Lung (tissue), 11 donors: ENCODE measurements at regions not wholly inside any gene's neighbourhood (a gene's known extent, or its start where the extent isn't known, plus 50 kb on each side); places are given as distances from the start of the nearest gene placed in this dataset.

Source experiments
- ATAC-seq: fragments of 200-7000 bp; cut with Tn5 transposase; one replicate; pipeline ENCODE4 v1.9.1; 2020; ENCODE audit warnings: moderate number of reproducible peaks; ENCODE audit not compliant: insufficient read depth, low FRiP score
- DNase-seq, 3 donors: peaks; one replicate each; pipeline ENCODE4 v3.0.0-alpha.2; 2013 to 2017
- H3K27ac ChIP-seq, 2 donors: one replicate each; pipeline ENCODE4 v1.5.1; 2013; ENCODE audit warnings: mild to moderate bottlenecking in 2 of 2, moderate library complexity in 2 of 2, control low read depth in 1 of 2, inconsistent platforms in 1 of 2, low read depth in 1 of 2, low read length in 1 of 2
- H3K27me3 ChIP-seq, 3 donors: one replicate each; pipeline ENCODE4 v1.5.1; 2013; ENCODE audit warnings: low read length in 2 of 3; ENCODE audit not compliant: control insufficient read depth in 3 of 3, insufficient read depth in 3 of 3
- H3K36me3 ChIP-seq, 4 donors: one replicate each; pipeline ENCODE4 v1.5.1; 2013; ENCODE audit warnings: low read length in 4 of 4, mild to moderate bottlenecking in 1 of 4, moderate library complexity in 1 of 4; ENCODE audit not compliant: control insufficient read depth in 4 of 4, insufficient read depth in 4 of 4
- H3K4me1 ChIP-seq, 5 donors: one replicate each; pipeline ENCODE4 v1.5.1; 2013; ENCODE audit warnings: low read length in 5 of 5, mild to moderate bottlenecking in 2 of 5, moderate library complexity in 1 of 5; ENCODE audit not compliant: control insufficient read depth in 5 of 5, insufficient read depth in 5 of 5
- H3K4me3 ChIP-seq: one replicate; pipeline ENCODE4 v1.5.1; 2013; ENCODE audit warnings: mild to moderate bottlenecking, control low read depth, moderate library complexity
- H3K9ac ChIP-seq, 2 donors: one replicate each; pipeline ENCODE4 v1.5.1; 2013; ENCODE audit warnings: low read length in 2 of 2, control low read depth in 1 of 2; ENCODE audit not compliant: insufficient read depth in 1 of 2
- H3K9me3 ChIP-seq, 4 donors: one replicate each; pipeline ENCODE4 v1.5.1; 2013; ENCODE audit warnings: low read length in 3 of 4, mild to moderate bottlenecking in 1 of 4, moderate library complexity in 1 of 4; ENCODE audit not compliant: control insufficient read depth in 4 of 4, insufficient read depth in 3 of 4
- WGBS, 2 donors: extraction: QIAGEN DNeasy Blood & Tissue Kit; methylation state at CpG; one replicate each; pipeline ENCODE4 v1.1.7; 2013; 5-methylcytosine and 5-hydroxymethylcytosine counted together
- TF ChIP-seq, protein P1 (sequence below): IDR thresholded peaks from 2 replicates; pipeline ENCODE4 v1.5.1; 2012; ENCODE audit warnings: mild to moderate bottlenecking; ENCODE audit errors: control extremely low read depth, extremely low read depth
- donor health status: control.
- donor health status: control.
- donor health status: Bipolar disorder and iron deficiency.
- donor health status: healthy.
- donor health status: DM: yes; HTN: yes; CAD: no.

DNA sequence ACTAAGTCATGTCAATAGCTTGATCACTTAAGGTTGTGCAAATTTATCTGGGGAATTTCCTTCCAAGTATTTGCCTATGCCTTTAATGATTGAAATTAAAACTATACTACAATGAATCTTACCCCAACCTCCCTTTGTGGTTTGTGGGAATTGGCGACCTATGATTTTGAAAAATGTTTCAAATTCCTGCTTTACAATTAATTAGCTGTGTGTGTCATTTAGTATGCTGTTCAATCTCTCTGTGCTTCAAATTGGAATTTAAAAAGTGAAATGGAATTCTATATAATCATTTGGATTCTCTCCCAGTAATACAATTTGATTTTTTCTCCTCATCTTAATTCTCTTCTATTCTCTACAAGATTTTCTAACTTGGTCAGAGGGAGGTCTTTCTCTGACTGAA, 2319.5 kb downstream of the ARAP2 start:
- ATAC-seq = no peak
- Histone ChIP-seq H3K36me3 (no peaks in the 10 kb centered on the region), H3K9me3 (no peaks in the 10 kb centered on the region), H3K4me3 (no peak overlapping the region), H3K9ac (no peak overlapping the region), H3K27me3 (no peaks in the 10 kb centered on the region), H3K27ac (no peak overlapping the region), H3K4me1 (no peaks in the 10 kb centered on the region)
- 54 to 73% methylated on average over 1 of the region's 1 CpG for WGBS, 2 donors
- DNase-seq = no peak
- TF ChIP-seq, protein P1, sequence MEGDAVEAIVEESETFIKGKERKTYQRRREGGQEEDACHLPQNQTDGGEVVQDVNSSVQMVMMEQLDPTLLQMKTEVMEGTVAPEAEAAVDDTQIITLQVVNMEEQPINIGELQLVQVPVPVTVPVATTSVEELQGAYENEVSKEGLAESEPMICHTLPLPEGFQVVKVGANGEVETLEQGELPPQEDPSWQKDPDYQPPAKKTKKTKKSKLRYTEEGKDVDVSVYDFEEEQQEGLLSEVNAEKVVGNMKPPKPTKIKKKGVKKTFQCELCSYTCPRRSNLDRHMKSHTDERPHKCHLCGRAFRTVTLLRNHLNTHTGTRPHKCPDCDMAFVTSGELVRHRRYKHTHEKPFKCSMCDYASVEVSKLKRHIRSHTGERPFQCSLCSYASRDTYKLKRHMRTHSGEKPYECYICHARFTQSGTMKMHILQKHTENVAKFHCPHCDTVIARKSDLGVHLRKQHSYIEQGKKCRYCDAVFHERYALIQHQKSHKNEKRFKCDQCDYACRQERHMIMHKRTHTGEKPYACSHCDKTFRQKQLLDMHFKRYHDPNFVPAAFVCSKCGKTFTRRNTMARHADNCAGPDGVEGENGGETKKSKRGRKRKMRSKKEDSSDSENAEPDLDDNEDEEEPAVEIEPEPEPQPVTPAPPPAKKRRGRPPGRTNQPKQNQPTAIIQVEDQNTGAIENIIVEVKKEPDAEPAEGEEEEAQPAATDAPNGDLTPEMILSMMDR = no peak

DNA sequence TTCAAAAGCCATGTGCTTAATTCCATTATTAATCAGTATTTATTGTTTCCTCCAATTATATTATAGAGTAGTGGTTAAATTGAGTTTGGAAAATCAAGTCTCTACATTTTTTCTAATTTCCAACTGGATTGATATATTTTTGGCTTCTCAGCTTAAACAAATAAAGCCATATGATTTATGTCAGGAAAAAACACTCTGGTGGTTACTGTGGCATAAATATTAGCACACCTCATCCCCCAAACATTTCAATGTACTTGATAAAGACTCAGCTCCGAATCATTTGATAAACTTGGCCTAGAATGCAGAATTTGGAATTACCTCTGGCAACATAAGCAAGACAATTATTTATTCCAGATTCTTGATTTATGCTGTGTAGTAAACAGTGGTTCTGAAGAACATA, 2313.8 kb downstream of the ARAP2 start:
- Histone ChIP-seq H3K9me3 (no peaks in the 10 kb centered on the region), H3K36me3 (no peaks in the 10 kb centered on the region), H3K9ac (no peak overlapping the region), H3K4me3 (no peak overlapping the region), H3K27me3 (no peaks in the 10 kb centered on the region), H3K27ac (no peak overlapping the region), H3K4me1 (no peaks in the 10 kb centered on the region)
- DNase-seq (no peak), ATAC-seq (no peak)
- 43 to 62% methylated on average over 1 of the region's 1 CpG for WGBS, 2 donors
- TF ChIP-seq, protein P1 = no peak

- Histone ChIP-seq H3K4me1 (no peaks in the 10 kb centered on the region), H3K27ac (no peak overlapping the region), H3K27me3 (no peaks in the 10 kb centered on the region), H3K4me3 (no peak overlapping the region), H3K36me3 (no peaks in the 10 kb centered on the region), H3K9me3 (no peaks in the 10 kb centered on the region), H3K9ac (no peak overlapping the region)
- TF ChIP-seq, protein P1 = no peak
- ATAC-seq (no peak), DNase-seq (no peak)
- 61 to 70% methylated on average over 2 of the region's 2 CpGs for WGBS, 2 donors
Observed at GRCh38 chr4:33931026-33931425, 2313.3 kb downstream of the ARAP2 start.

GRCh38 chr4:33940281-33940680, 2304.0 kb downstream of the ARAP2 start:
- no peaks in the 10 kb centered on the region for H3K36me3 ChIP-seq
- H3K9ac ChIP-seq = no peak overlapping the region
- ATAC-seq (no peak), DNase-seq (no peak)
- H3K4me3 ChIP-seq = no peak overlapping the region
- peaks cover 0 to 3% (median 0%) of the 10 kb centered on the region in 5 donors for H3K4me1 ChIP-seq
- TF ChIP-seq, protein P1 = no peak
- H3K27ac ChIP-seq = no peak overlapping the region
- H3K9me3 ChIP-seq = no peaks in the 10 kb centered on the region
- no peaks in the 10 kb centered on the region for H3K27me3 ChIP-seq
